T-cell (primary cell): ENCODE measurements at regions not wholly inside any gene's neighbourhood (a gene's known extent, or its start where the extent isn't known, plus 50 kb on each side); places are given as distances from the start of the nearest gene placed in this dataset.

ENCODE experiments used
- ATAC-seq, 4 experiments: fragments of 200-7000 bp in 3 of 4; fragments of 150-1000 bp in 1 of 4; cut with Tn5 transposase; replicated peaks in 1 of 4; 1 replicate in 3 of 4; 2 replicates in 1 of 4; pipeline ENCODE4 v1.10.0; 2021; ENCODE audit warnings: moderate library complexity in 3 of 4, mild to moderate bottlenecking in 2 of 4, moderate number of reproducible peaks in 1 of 4
- CTCF ChIA-PET, 2 donors: fragments of 300-600 bp; sonication (Branson Sonifier 250); formaldehyde crosslinking; loops; one replicate each; lab custom pipeline; 2022; ENCODE audit warnings: antibody characterized with exemption in 2 of 2; lab: Charles Lee
- POLR2A ChIA-PET, 2 donors: fragments of 300-600 bp; sonication (Branson Sonifier 250); formaldehyde crosslinking; loops; one replicate each; lab custom pipeline; 2022; ENCODE audit warnings: antibody characterized with exemption in 2 of 2; lab: Charles Lee
- DNase-seq, 35 experiments: peaks; one replicate each; pipeline versions ENCODE4 v3.0.0 to v3.0.0-alpha.2; 2013 to 2023
- H3K27ac ChIP-seq: one replicate; pipeline ENCODE4 v1.5.1; 2013; ENCODE audit warnings: low read length
- H3K27me3 ChIP-seq, 2 experiments: replicated peaks in 1 of 2; 1 replicate in 1 of 2; 2 replicates in 1 of 2; pipeline versions ENCODE4 v1.6.1 to v1.7.0; 2013; ENCODE audit warnings: low read length in 1 of 2, mixed read lengths in 1 of 2; ENCODE audit not compliant: control insufficient read depth in 2 of 2, insufficient read depth in 2 of 2; ENCODE audit errors: extremely low read depth in 1 of 2
- H3K36me3 ChIP-seq, 2 donors: 1 replicate in 1 of 2; 2 replicates in 1 of 2; pipeline versions ENCODE4 v1.6.1 to v1.7.0; 2013; ENCODE audit warnings: low read length in 1 of 2; ENCODE audit not compliant: control insufficient read depth in 2 of 2, insufficient read depth in 1 of 2; ENCODE audit errors: extremely low read depth in 1 of 2
- H3K4me1 ChIP-seq, 2 experiments: 1 replicate in 1 of 2; 2 replicates in 1 of 2; pipeline versions ENCODE4 v1.6.1 to v1.7.0; 2013; ENCODE audit warnings: low read length in 2 of 2, mixed read lengths in 1 of 2; ENCODE audit not compliant: insufficient read depth in 2 of 2, control insufficient read depth in 1 of 2; ENCODE audit errors: extremely low read depth in 1 of 2
- H3K4me3 ChIP-seq, 2 donors: 1 replicate in 1 of 2; 2 replicates in 1 of 2; pipeline versions ENCODE4 v1.5.1 to v1.7.0; 2013; ENCODE audit warnings: mild to moderate bottlenecking in 2 of 2, low read length in 1 of 2, moderate library complexity in 1 of 2; ENCODE audit not compliant: control insufficient read depth in 1 of 2; ENCODE audit errors: extremely low read depth in 1 of 2
- H3K9me3 ChIP-seq: 2 replicates; pipeline ENCODE4 v1.7.0; 2013
- H3K27ac Mint-ChIP-seq, 2 donors: one replicate each; pipeline ENCODE4 v1.8.0; 2020 to 2021; ENCODE audit warnings: mild to moderate bottlenecking in 2 of 2, mixed read lengths in 2 of 2
- H3K27me3 Mint-ChIP-seq, 2 donors: one replicate each; pipeline ENCODE4 v1.8.0; 2021 to 2022; ENCODE audit warnings: mixed read lengths in 2 of 2
- H3K36me3 Mint-ChIP-seq: one replicate; pipeline ENCODE4 v1.8.0; 2021; ENCODE audit warnings: mixed read lengths
- H3K4me1 Mint-ChIP-seq, 3 donors: one replicate each; pipeline ENCODE4 v1.8.0; 2020 to 2022; ENCODE audit warnings: mixed read lengths in 3 of 3, mild to moderate bottlenecking in 1 of 3
- H3K4me3 Mint-ChIP-seq, 3 donors: one replicate each; pipeline ENCODE4 v1.8.0; 2020 to 2022; ENCODE audit warnings: mild to moderate bottlenecking in 3 of 3, mixed read lengths in 3 of 3, moderate library complexity in 3 of 3
- H3K9me3 Mint-ChIP-seq, 3 donors: one replicate each; pipeline ENCODE4 v1.8.0; 2020 to 2022; ENCODE audit warnings: mixed read lengths in 3 of 3
- WGBS: methylation state at CpG from one replicate; pipeline ENCODE4 v1.1.5; 2013; ENCODE audit warnings: missing lambda C conversion rate; ENCODE audit not compliant: insufficient coverage; 5-methylcytosine and 5-hydroxymethylcytosine counted together

DNA sequence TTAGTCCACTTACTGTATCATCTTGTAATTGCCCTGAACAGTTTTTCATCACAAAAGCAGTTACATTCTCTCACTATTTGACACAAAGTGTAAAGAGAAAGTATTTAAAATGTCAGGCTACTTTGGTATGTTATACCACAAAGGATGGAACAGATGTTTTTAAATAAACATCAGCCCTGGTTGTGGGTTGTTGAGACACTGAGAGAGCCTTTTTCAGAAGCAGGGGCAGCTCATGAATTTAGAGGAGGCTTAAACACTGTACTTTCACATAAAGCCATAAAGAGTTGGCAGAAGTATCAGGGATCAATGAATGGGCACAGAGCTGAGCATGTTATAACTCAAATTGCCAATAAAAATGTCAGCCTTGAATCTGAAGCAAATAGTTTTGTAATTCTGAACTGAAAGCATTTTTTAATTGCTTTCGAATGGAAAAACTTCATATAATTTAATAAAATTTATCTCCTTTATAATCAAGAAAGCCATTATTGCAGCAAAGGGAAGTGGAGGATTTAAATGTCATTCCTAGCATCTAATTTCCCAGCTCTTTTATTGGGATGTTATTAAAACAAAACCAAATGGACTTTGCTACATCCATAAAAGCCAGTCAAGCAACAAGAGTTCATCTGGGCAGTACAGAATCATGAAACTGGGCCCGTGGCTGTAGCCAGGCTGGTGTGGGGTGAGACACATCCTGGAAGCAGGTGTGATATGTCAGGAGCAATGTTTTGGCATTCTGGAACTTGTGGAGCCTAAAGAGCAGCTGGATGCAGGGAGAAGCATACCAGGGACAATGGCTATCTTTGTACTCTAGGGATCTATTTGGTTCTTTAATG is 95.1 kb upstream of the NT5C1B start:
- ChIA-PET POLR2A (no interaction called here), CTCF (interaction anchor here in 1 of 2 donors (0.6 kb wide), 1 partner anchor 318 kb away, joined by 8 read pairs; no protein-coding TSS in a partner anchor)
- DNase-seq (no peak), ATAC-seq (no peak)
- H3K4me3 ChIP-seq: no peak overlapping the region
- H3K27me3 ChIP-seq: no peaks in the 10 kb centered on the region
- Mint-ChIP-seq H3K27me3 (no peaks in the 10 kb centered on the region), H3K27ac (no peak overlapping the region), H3K36me3 (peaks cover 31% of the 10 kb centered on the region), H3K9me3 (no peaks in the 10 kb centered on the region), H3K4me3 (no peak overlapping the region), H3K4me1 (peaks cover 12 to 16% (median 15%) of the 10 kb centered on the region in 3 donors)
- H3K36me3 ChIP-seq: no peaks in the 10 kb centered on the region
- no peaks in the 10 kb centered on the region for H3K4me1 ChIP-seq
- no peak overlapping the region for H3K27ac ChIP-seq
- WGBS: 56% methylated on average over 1 of the region's 2 CpGs
- H3K9me3 ChIP-seq: no peaks in the 10 kb centered on the region

DNA sequence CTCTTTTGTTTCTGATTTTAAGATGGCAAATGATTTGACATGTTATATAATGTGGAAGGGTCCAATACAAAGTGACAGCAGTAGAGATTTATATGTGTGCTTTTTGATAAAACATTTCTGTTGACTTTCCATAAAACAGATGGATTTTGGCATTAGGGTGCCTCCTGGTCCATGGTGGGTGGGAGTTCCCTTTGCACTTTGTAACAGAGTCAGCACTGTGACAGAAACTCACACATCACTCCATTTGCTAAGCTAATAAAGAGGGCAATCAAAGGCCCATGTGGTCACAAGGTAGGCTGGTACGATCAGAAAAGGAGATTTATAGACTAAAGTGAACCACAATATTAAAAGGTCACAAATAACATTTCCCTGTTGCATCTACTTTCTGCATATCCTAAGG is 93.3 kb upstream of the NT5C1B start:
- ATAC-seq (no peak), DNase-seq (no peak)
- H3K27ac Mint-ChIP-seq: no peak overlapping the region
- Histone ChIP-seq H3K4me1 (no peaks in the 10 kb centered on the region), H3K4me3 (no peak overlapping the region), H3K36me3 (no peaks in the 10 kb centered on the region), H3K27ac (no peak overlapping the region), H3K9me3 (no peaks in the 10 kb centered on the region), H3K27me3 (no peaks in the 10 kb centered on the region)
- H3K9me3 Mint-ChIP-seq: no peaks in the 10 kb centered on the region
- H3K27me3 Mint-ChIP-seq: no peaks in the 10 kb centered on the region
- peaks cover 30% of the 10 kb centered on the region for H3K36me3 Mint-ChIP-seq
- H3K4me1 Mint-ChIP-seq: peaks cover 12 to 16% (median 15%) of the 10 kb centered on the region in 3 donors
- CTCF ChIA-PET: interaction anchor here in 1 of 2 donors (0.6 kb wide), 1 partner anchor 180 kb away, joined by 3 read pairs; no protein-coding TSS in a partner anchor
- no CpG with 5 or more reads among the region's 1 CpG for WGBS
- H3K4me3 Mint-ChIP-seq: no peak overlapping the region
- POLR2A ChIA-PET: interaction anchor here in 1 of 2 donors (0.6 kb wide), 1 partner anchor 1793 kb away, joined by 3 read pairs; no protein-coding TSS in a partner anchor

DNA sequence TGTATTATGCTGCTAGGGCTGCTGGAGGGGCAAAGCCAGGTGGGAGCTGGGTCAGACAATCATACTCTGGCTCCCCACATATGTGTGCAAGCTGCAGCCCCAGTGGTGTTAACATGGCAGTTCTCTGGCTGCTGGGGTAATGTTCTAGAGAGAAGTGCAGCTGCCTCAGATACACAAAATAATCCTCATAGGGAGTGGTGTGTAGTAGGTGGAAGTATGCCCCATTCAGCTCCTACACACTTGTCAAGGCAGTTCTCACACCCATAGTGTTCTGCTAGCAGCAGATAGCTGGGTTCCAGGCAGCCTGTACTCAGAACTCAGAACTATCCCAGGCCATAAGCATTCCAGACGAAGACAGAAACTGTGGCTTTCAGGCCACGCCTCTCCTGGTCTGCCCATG is 87.9 kb upstream of the NT5C1B start:
- no peak for DNase-seq
- ChIA-PET POLR2A (no interaction called here), CTCF (interaction anchor here in 1 of 2 donors (0.5 kb wide), 1 partner anchor 1140 kb away, joined by 5 read pairs; no protein-coding TSS in a partner anchor)
- Mint-ChIP-seq H3K27ac (no peak overlapping the region), H3K9me3 (peaks cover 10 to 22% (median 14%) of the 10 kb centered on the region in 3 donors), H3K4me1 (peaks cover 3 to 11% (median 4%) of the 10 kb centered on the region in 3 donors), H3K27me3 (no peaks in the 10 kb centered on the region), H3K36me3 (peaks cover 47% of the 10 kb centered on the region), H3K4me3 (no peak overlapping the region)
- H3K4me3 ChIP-seq: no peak overlapping the region
- ATAC-seq: no peak
- H3K4me1 ChIP-seq: no peaks in the 10 kb centered on the region
- H3K27ac ChIP-seq: no peak overlapping the region
- 65% methylated on average over 2 of the region's 2 CpGs for WGBS
- no peaks in the 10 kb centered on the region for H3K9me3 ChIP-seq
- H3K36me3 ChIP-seq: no peaks in the 10 kb centered on the region
- peaks cover 0 to 3% of the 10 kb centered on the region in 2 experiments for H3K27me3 ChIP-seq

DNA sequence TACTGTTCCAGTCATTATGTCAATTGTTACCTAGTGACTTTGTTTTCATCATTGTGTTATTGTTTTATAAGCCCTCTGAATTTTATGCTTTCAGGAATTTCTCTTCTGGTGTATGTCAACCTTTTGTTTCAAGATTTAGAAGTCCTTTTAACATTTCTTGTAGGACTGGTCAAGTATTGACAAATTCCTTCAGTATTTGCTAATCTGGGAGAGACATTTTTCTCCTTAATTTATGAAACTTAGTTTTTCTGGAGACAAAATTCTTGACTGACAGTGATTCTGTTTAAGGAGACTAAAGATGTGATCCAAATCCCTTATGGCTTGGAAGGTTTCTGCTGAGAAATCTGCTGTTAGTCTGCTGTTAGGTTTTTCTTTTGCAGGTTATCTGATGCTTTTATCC is 84.9 kb upstream of the NT5C1B start:
- Mint-ChIP-seq H3K36me3 (peaks cover 63% of the 10 kb centered on the region), H3K4me3 (no peak overlapping the region), H3K9me3 (peaks cover 14 to 32% (median 23%) of the 10 kb centered on the region in 3 donors), H3K4me1 (no peaks in the 10 kb centered on the region), H3K27me3 (no peaks in the 10 kb centered on the region), H3K27ac (no peak overlapping the region)
- POLR2A ChIA-PET: no interaction called here
- H3K4me1 ChIP-seq: no peaks in the 10 kb centered on the region
- H3K9me3 ChIP-seq: no peaks in the 10 kb centered on the region
- peaks cover 0 to 3% of the 10 kb centered on the region in 2 experiments for H3K27me3 ChIP-seq
- H3K36me3 ChIP-seq: no peaks in the 10 kb centered on the region
- no peak overlapping the region for H3K27ac ChIP-seq
- CTCF ChIA-PET: no interaction called here
- DNase-seq (no peak), ATAC-seq (no peak)
- H3K4me3 ChIP-seq: no peak overlapping the region

DNA sequence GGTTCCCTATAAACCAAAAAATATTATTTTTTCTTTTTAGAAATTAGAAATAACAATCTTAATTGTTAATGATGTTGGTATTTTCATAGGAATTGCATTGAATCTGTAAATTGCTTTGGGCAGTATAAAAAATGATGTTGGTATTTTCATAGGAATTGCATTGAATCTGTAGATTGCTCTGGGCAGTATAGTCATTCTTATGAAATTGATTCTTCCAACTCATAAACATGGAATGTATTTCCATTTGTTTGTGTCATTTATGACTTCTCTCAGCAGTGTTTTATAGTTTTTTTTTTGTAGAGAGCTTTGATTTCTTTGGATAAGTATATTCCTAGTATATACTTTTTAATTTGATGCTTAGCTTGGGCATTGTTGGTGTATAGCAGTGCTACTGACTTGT is 82.0 kb upstream of the NT5C1B start:
- no peaks in the 10 kb centered on the region for H3K27me3 Mint-ChIP-seq
- H3K9me3 Mint-ChIP-seq: peaks cover 20 to 43% (median 30%) of the 10 kb centered on the region in 3 donors
- CTCF ChIA-PET: no interaction called here
- no peak overlapping the region for H3K4me3 Mint-ChIP-seq
- Histone ChIP-seq H3K36me3 (no peaks in the 10 kb centered on the region), H3K27me3 (no peaks in the 10 kb centered on the region), H3K4me1 (no peaks in the 10 kb centered on the region), H3K9me3 (no peaks in the 10 kb centered on the region), H3K27ac (no peak overlapping the region), H3K4me3 (no peak overlapping the region)
- no peak overlapping the region for H3K27ac Mint-ChIP-seq
- POLR2A ChIA-PET: no interaction called here
- H3K4me1 Mint-ChIP-seq: no peaks in the 10 kb centered on the region
- H3K36me3 Mint-ChIP-seq: peaks cover 69% of the 10 kb centered on the region
- DNase-seq (no peak), ATAC-seq (no peak)

DNA sequence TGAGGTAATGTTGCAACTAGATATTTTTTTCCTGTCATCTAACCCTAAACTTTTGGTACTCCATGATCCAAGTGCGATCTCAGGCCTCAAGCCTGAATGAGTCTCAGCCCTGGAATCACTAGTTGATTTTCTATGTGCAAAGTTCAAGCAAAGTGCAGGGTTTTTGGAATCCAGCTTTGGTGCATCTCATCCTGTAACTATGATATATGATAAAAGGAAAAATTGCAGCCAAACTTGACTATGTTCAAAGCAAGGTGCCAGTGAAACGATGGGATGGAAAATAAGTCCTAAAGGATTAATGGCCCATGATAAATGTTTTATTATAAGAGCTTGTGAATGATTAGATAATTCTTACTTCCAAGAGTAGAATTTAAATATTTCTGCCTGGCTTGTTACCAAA is 78.9 kb upstream of the NT5C1B start:
- Mint-ChIP-seq H3K27ac (no peak overlapping the region), H3K9me3 (peaks cover 10 to 26% (median 17%) of the 10 kb centered on the region in 3 donors), H3K4me1 (peaks cover 0 to 12% (median 0%) of the 10 kb centered on the region in 3 donors), H3K27me3 (no peaks in the 10 kb centered on the region), H3K4me3 (no peak overlapping the region), H3K36me3 (peaks cover 52% of the 10 kb centered on the region)
- no peak for ATAC-seq
- Histone ChIP-seq H3K27ac (no peak overlapping the region), H3K9me3 (no peaks in the 10 kb centered on the region), H3K4me1 (no peaks in the 10 kb centered on the region), H3K27me3 (no peaks in the 10 kb centered on the region), H3K4me3 (no peak overlapping the region), H3K36me3 (no peaks in the 10 kb centered on the region)
- POLR2A ChIA-PET: no interaction called here
- WGBS: no CpG with 5 or more reads among the region's 2 CpGs
- DNase-seq: no peak
- CTCF ChIA-PET: no interaction called here
